Activated naive CD8-positive, alpha-beta T cell treated with anti-CD3 and anti-CD28 coated beads, Interleukin-2, amount 50 U/mL, for 24 hours (primary cell): ENCODE measurements at regions not wholly inside any gene's neighbourhood (a gene's known extent, or its start where the extent isn't known, plus 50 kb on each side); places are given as distances from the start of the nearest gene placed in this dataset.

ENCODE experiments used
- ATAC-seq: fragments of 150-1000 bp; cut with Tn5 transposase; one replicate; pipeline ENCODE4 v1.10.0; 2021
- DNase-seq: peaks from one replicate; pipeline ENCODE4 v3.0.0; 2021
- H3K27ac Mint-ChIP-seq: one replicate; pipeline ENCODE4 v1.8.0; 2021; ENCODE audit warnings: mild to moderate bottlenecking, mixed read lengths
- H3K27me3 Mint-ChIP-seq: one replicate; pipeline ENCODE4 v1.8.0; 2021; ENCODE audit warnings: mixed read lengths
- H3K36me3 Mint-ChIP-seq: one replicate; pipeline ENCODE4 v1.8.0; 2021; ENCODE audit warnings: low read depth, mixed read lengths
- H3K4me1 Mint-ChIP-seq: one replicate; pipeline ENCODE4 v1.8.0; 2021; ENCODE audit warnings: mixed read lengths
- H3K4me3 Mint-ChIP-seq: one replicate; pipeline ENCODE4 v1.8.0; 2021; ENCODE audit warnings: mild to moderate bottlenecking, moderate library complexity, mixed read lengths
- H3K9me3 Mint-ChIP-seq: one replicate; pipeline ENCODE4 v1.8.0; 2021; ENCODE audit warnings: mixed read lengths

GRCh38 chr3:68211637-68212036, 557.2 kb upstream of the SUCLG2 start:
- DNase-seq (no peak), ATAC-seq (no peak)
- H3K4me1 Mint-ChIP-seq: no peaks in the 10 kb centered on the region
- no peaks in the 10 kb centered on the region for H3K9me3 Mint-ChIP-seq
- peaks cover 3% of the 10 kb centered on the region for H3K36me3 Mint-ChIP-seq
- H3K27ac Mint-ChIP-seq: no peak overlapping the region
- no peaks in the 10 kb centered on the region for H3K27me3 Mint-ChIP-seq
- no peak overlapping the region for H3K4me3 Mint-ChIP-seq

- Mint-ChIP-seq H3K4me3 (no peak overlapping the region), H3K4me1 (no peaks in the 10 kb centered on the region), H3K27ac (no peak overlapping the region), H3K36me3 (peaks cover 3% of the 10 kb centered on the region), H3K27me3 (no peaks in the 10 kb centered on the region), H3K9me3 (no peaks in the 10 kb centered on the region)
- no peak for ATAC-seq
- DNase-seq: no peak
Measured at GRCh38 chr3:68210635-68211034, 556.2 kb upstream of the SUCLG2 start.

- H3K27me3 Mint-ChIP-seq: no peaks in the 10 kb centered on the region
- ATAC-seq (no peak), DNase-seq (no peak)
- H3K36me3 Mint-ChIP-seq: peaks cover 3% of the 10 kb centered on the region
- H3K27ac Mint-ChIP-seq: no peak overlapping the region
- H3K4me1 Mint-ChIP-seq: no peaks in the 10 kb centered on the region
- H3K4me3 Mint-ChIP-seq: no peak overlapping the region
- peaks cover 7% of the 10 kb centered on the region for H3K9me3 Mint-ChIP-seq
Measured at GRCh38 chr3:68207327-68207726, 552.9 kb upstream of the SUCLG2 start.

GRCh38 chr3:68206524-68207117, 552.2 kb upstream of the SUCLG2 start:
- ATAC-seq (no peak), DNase-seq (no peak)
- Mint-ChIP-seq H3K27ac (no peak overlapping the region), H3K4me3 (no peak overlapping the region), H3K36me3 (peaks cover 3% of the 10 kb centered on the region), H3K4me1 (no peaks in the 10 kb centered on the region), H3K27me3 (no peaks in the 10 kb centered on the region), H3K9me3 (peaks cover 7% of the 10 kb centered on the region)

GRCh38 chr3:68186733-68187132, 532.3 kb upstream of the SUCLG2 start:
- ATAC-seq: no peak
- H3K36me3 Mint-ChIP-seq: peaks cover 3% of the 10 kb centered on the region
- no peaks in the 10 kb centered on the region for H3K27me3 Mint-ChIP-seq
- peaks cover 4% of the 10 kb centered on the region for H3K9me3 Mint-ChIP-seq
- no peak for DNase-seq
- no peak overlapping the region for H3K4me3 Mint-ChIP-seq
- H3K4me1 Mint-ChIP-seq: no peaks in the 10 kb centered on the region
- H3K27ac Mint-ChIP-seq: no peak overlapping the region

GRCh38 chr3:68176600-68176999, 522.2 kb upstream of the SUCLG2 start:
- H3K27me3 Mint-ChIP-seq: no peaks in the 10 kb centered on the region
- peaks cover 34% of the 10 kb centered on the region for H3K9me3 Mint-ChIP-seq
- peaks cover 7% of the 10 kb centered on the region for H3K36me3 Mint-ChIP-seq
- DNase-seq (no peak), ATAC-seq (no peak)
- no peaks in the 10 kb centered on the region for H3K4me1 Mint-ChIP-seq
- H3K4me3 Mint-ChIP-seq: no peak overlapping the region
- H3K27ac Mint-ChIP-seq: no peak overlapping the region

GRCh38 chr3:68173012-68173634, 518.7 kb upstream of the SUCLG2 start:
- H3K27me3 Mint-ChIP-seq: no peaks in the 10 kb centered on the region
- DNase-seq: no peak
- H3K36me3 Mint-ChIP-seq: peaks cover 7% of the 10 kb centered on the region
- ATAC-seq: no peak
- peaks cover 53% of the 10 kb centered on the region for H3K9me3 Mint-ChIP-seq
- H3K4me1 Mint-ChIP-seq: no peaks in the 10 kb centered on the region
- H3K27ac Mint-ChIP-seq: no peak overlapping the region
- H3K4me3 Mint-ChIP-seq: no peak overlapping the region

GRCh38 chr3:68172039-68172438, 517.6 kb upstream of the SUCLG2 start:
- no peaks in the 10 kb centered on the region for H3K27me3 Mint-ChIP-seq
- no peak overlapping the region for H3K27ac Mint-ChIP-seq
- peaks cover 53% of the 10 kb centered on the region for H3K9me3 Mint-ChIP-seq
- H3K4me3 Mint-ChIP-seq: no peak overlapping the region
- no peak for ATAC-seq
- no peak for DNase-seq
- H3K4me1 Mint-ChIP-seq: no peaks in the 10 kb centered on the region
- H3K36me3 Mint-ChIP-seq: peaks cover 7% of the 10 kb centered on the region

GRCh38 chr3:68163968-68164367, 509.6 kb upstream of the SUCLG2 start:
- no peak overlapping the region for H3K27ac Mint-ChIP-seq
- no peaks in the 10 kb centered on the region for H3K4me1 Mint-ChIP-seq
- ATAC-seq: no peak
- H3K27me3 Mint-ChIP-seq: peaks cover 2% of the 10 kb centered on the region
- no peak for DNase-seq
- H3K36me3 Mint-ChIP-seq: no peaks in the 10 kb centered on the region
- no peaks in the 10 kb centered on the region for H3K9me3 Mint-ChIP-seq
- no peak overlapping the region for H3K4me3 Mint-ChIP-seq

- Mint-ChIP-seq H3K4me3 (no peak overlapping the region), H3K9me3 (no peaks in the 10 kb centered on the region), H3K27ac (no peak overlapping the region), H3K4me1 (no peaks in the 10 kb centered on the region), H3K36me3 (no peaks in the 10 kb centered on the region), H3K27me3 (peaks cover 2% of the 10 kb centered on the region)
- ATAC-seq (no peak), DNase-seq (no peak)
Measured at GRCh38 chr3:68163062-68163461, 508.6 kb upstream of the SUCLG2 start.

- ATAC-seq: no peak
- Mint-ChIP-seq H3K9me3 (no peaks in the 10 kb centered on the region), H3K36me3 (no peaks in the 10 kb centered on the region), H3K4me3 (no peak overlapping the region), H3K4me1 (no peaks in the 10 kb centered on the region), H3K27me3 (peaks cover 2% of the 10 kb centered on the region), H3K27ac (no peak overlapping the region)
- no peak for DNase-seq
Measured at GRCh38 chr3:68162644-68163043, 508.2 kb upstream of the SUCLG2 start.

GRCh38 chr3:68151359-68151758, 496.9 kb upstream of the SUCLG2 start:
- H3K9me3 Mint-ChIP-seq: peaks cover 7% of the 10 kb centered on the region
- ATAC-seq: no peak
- no peaks in the 10 kb centered on the region for H3K36me3 Mint-ChIP-seq
- no peak overlapping the region for H3K27ac Mint-ChIP-seq
- H3K4me3 Mint-ChIP-seq: no peak overlapping the region
- H3K4me1 Mint-ChIP-seq: no peaks in the 10 kb centered on the region
- H3K27me3 Mint-ChIP-seq: no peaks in the 10 kb centered on the region
- no peak for DNase-seq

GRCh38 chr3:68148447-68148846, 494.0 kb upstream of the SUCLG2 start:
- no peaks in the 10 kb centered on the region for H3K27me3 Mint-ChIP-seq
- DNase-seq (no peak), ATAC-seq (no peak)
- no peaks in the 10 kb centered on the region for H3K4me1 Mint-ChIP-seq
- peaks cover 7% of the 10 kb centered on the region for H3K9me3 Mint-ChIP-seq
- H3K4me3 Mint-ChIP-seq: no peak overlapping the region
- H3K27ac Mint-ChIP-seq: no peak overlapping the region
- no peaks in the 10 kb centered on the region for H3K36me3 Mint-ChIP-seq

GRCh38 chr3:68142441-68142840, 488.0 kb upstream of the SUCLG2 start:
- Mint-ChIP-seq H3K4me1 (no peaks in the 10 kb centered on the region), H3K27me3 (no peaks in the 10 kb centered on the region), H3K36me3 (no peaks in the 10 kb centered on the region), H3K4me3 (no peak overlapping the region), H3K9me3 (no peaks in the 10 kb centered on the region), H3K27ac (no peak overlapping the region)
- no peak for ATAC-seq
- no peak for DNase-seq

GRCh38 chr3:68139897-68140296, 485.5 kb upstream of the SUCLG2 start:
- ATAC-seq (no peak), DNase-seq (no peak)
- Mint-ChIP-seq H3K27ac (no peak overlapping the region), H3K27me3 (no peaks in the 10 kb centered on the region), H3K36me3 (no peaks in the 10 kb centered on the region), H3K4me3 (no peak overlapping the region), H3K9me3 (no peaks in the 10 kb centered on the region), H3K4me1 (no peaks in the 10 kb centered on the region)

GRCh38 chr3:68136411-68136810, 482.0 kb upstream of the SUCLG2 start:
- Mint-ChIP-seq H3K27ac (no peak overlapping the region), H3K9me3 (no peaks in the 10 kb centered on the region), H3K36me3 (no peaks in the 10 kb centered on the region), H3K4me3 (no peak overlapping the region), H3K27me3 (no peaks in the 10 kb centered on the region), H3K4me1 (no peaks in the 10 kb centered on the region)
- no peak for ATAC-seq
- DNase-seq: no peak
